ENCODE measurements at regions not wholly inside any gene's neighbourhood (a gene's known extent, or its start where the extent isn't known, plus 50 kb on each side); places are given as distances from the start of the nearest gene placed in this dataset.

GRCh38 chrX:115940348-115940747 is 230.2 kb upstream of the AGTR2 start:
- TF ChIP-seq CTCF (IDR thresholded peaks at IDR 0.05) (no peak), POLR2A (IDR thresholded peaks at IDR 0.05) (no peak)
